ENCODE measurements at regions not wholly inside any gene's neighbourhood (a gene's known extent, or its start where the extent isn't known, plus 50 kb on each side); places are given as distances from the start of the nearest gene placed in this dataset.

DNA sequence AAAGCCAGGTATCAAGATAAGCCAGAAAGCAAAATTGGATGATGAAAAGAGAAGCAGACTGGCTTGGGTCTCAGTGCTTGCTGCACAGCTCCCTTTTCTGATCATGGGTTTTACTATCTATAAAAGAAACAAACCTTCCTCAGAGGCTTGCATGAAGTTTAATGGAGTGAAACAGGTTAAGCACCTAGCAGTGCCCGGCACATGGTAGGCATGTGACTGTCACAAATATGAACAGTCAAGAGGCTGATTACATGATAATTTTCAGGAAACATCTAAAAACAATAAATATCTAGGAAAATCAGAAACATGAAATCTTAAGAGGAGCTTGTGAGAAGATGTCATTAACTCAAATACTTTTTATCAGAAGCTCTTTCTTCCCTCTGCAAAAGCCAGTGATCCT is 519.2 kb downstream of the EPHB1 start:
- TF ChIP-seq POLR2A (IDR thresholded peaks at IDR 0.05; ENCODE audit: low read depth, low read length) (no peak), TAF1 (IDR thresholded peaks at IDR 0.05; ENCODE audit: low read depth, low read length) (no peak), POU2F2 (IDR thresholded peaks at IDR 0.05; ENCODE audit: low read depth, low read length) (no peak)

All from GM12891 (cell line).